ENCODE measurements at regions not wholly inside any gene's neighbourhood (a gene's known extent, or its start where the extent isn't known, plus 50 kb on each side); places are given as distances from the start of the nearest gene placed in this dataset.

DNA sequence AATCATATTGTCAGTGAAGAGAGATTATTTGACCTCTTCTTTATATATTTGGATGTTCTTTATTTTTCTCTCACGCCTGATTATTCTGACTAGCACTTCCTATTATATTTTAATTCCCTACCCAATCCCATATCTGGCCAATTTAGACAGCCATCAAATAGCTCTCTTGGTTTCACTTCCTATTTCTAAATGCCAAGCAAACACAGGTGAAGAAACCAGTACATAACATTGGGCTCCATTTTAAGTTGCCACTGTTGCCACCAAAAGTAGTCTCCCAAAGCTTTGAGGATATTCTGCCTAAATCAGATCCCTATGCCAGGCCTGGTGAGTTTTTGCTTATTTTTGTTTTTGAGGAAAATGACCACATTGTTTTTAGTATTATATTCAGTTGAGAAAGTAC is 547.0 kb downstream of the MBD2 start:
- intact Hi-C loops (cut with DNase I): no loop called here

DNA sequence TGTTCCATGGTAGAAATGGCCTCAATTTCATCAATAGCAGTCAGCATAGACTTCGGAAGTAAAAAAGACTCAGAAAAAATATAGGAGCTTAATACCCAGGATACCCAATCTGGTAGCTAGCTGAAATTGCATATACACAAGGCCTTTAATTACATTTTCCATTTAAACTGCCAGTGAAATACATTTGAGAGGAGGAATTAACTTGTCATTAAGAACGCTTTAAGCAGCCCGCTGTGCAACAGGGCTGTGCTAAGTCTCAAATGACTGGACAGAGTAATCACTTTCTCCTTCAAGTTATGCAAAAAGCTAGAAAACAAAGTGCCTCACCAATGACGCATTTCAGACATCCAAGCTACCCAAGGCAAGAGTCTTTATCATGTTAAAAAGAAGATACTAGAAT is 558.8 kb downstream of the MBD2 start:
- Histone ChIP-seq H3K4me3 (no peak overlapping the region), H3K36me3 (no peaks in the 10 kb centered on the region), H3K27me3 (replicated peaks; ENCODE audit: insufficient read depth) (no peaks in the 10 kb centered on the region), H3K4me1 (replicated peaks) (no peaks in the 10 kb centered on the region), H3K9me3 (no peaks in the 10 kb centered on the region), H3K27ac (no peak overlapping the region)
- DNase-seq (ENCODE audit: low spot score): no peak
- intact Hi-C loops (cut with DNase I): no loop called here
- TF ChIP-seq POLR2AphosphoS5 (IDR thresholded peaks at IDR 0.05) (no peak), POLR2A (IDR thresholded peaks at IDR 0.05) (no peak)
- TF ChIP-seq, protein P1, sequence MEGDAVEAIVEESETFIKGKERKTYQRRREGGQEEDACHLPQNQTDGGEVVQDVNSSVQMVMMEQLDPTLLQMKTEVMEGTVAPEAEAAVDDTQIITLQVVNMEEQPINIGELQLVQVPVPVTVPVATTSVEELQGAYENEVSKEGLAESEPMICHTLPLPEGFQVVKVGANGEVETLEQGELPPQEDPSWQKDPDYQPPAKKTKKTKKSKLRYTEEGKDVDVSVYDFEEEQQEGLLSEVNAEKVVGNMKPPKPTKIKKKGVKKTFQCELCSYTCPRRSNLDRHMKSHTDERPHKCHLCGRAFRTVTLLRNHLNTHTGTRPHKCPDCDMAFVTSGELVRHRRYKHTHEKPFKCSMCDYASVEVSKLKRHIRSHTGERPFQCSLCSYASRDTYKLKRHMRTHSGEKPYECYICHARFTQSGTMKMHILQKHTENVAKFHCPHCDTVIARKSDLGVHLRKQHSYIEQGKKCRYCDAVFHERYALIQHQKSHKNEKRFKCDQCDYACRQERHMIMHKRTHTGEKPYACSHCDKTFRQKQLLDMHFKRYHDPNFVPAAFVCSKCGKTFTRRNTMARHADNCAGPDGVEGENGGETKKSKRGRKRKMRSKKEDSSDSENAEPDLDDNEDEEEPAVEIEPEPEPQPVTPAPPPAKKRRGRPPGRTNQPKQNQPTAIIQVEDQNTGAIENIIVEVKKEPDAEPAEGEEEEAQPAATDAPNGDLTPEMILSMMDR (IDR thresholded peaks at IDR 0.05): no peak
- WGBS: 88% methylated on average over 4 of the region's 4 CpGs

More for the DNA sequence above, 547.0 kb downstream of the MBD2 start:
- Histone ChIP-seq H3K27me3 (replicated peaks; ENCODE audit: insufficient read depth) (no peaks in the 10 kb centered on the region), H3K4me3 (no peak overlapping the region), H3K36me3 (no peaks in the 10 kb centered on the region), H3K4me1 (replicated peaks) (no peaks in the 10 kb centered on the region), H3K9me3 (no peaks in the 10 kb centered on the region), H3K27ac (no peak overlapping the region)
- 89% methylated on average over 1 of the region's 1 CpG for WGBS
- no peak for DNase-seq (ENCODE audit: low spot score)
- TF ChIP-seq POLR2AphosphoS5 (IDR thresholded peaks at IDR 0.05) (no peak), POLR2A (IDR thresholded peaks at IDR 0.05) (no peak)
- TF ChIP-seq, protein P1 (IDR thresholded peaks at IDR 0.05): no peak

DNA sequence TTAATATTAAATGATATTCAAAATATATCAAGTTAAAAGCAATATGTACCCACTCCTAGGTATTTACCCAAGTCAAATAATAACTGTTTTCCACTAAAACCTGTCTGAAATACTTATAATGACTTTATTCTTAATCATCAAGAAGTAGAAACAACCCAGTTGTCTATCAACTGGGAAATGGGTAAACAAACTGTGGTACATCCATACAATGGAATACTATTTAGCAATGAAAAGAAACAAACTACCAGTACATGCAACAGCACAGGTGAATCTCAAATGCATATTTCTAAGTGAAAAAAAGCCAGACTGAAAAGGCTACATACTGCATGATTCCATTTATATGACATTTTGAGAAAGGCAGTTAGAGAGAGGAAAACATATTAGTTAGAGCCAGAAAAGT is 559.9 kb downstream of the MBD2 start:
- DNase-seq (ENCODE audit: low spot score): no peak
- H3K36me3 ChIP-seq: no peaks in the 10 kb centered on the region
- intact Hi-C loops (cut with DNase I): no loop called here
- TF ChIP-seq, protein P1 (IDR thresholded peaks at IDR 0.05): no peak
- TF ChIP-seq POLR2A (IDR thresholded peaks at IDR 0.05) (no peak), POLR2AphosphoS5 (IDR thresholded peaks at IDR 0.05) (no peak)
- no peaks in the 10 kb centered on the region for H3K9me3 ChIP-seq
- H3K4me3 ChIP-seq: no peak overlapping the region
- no peak overlapping the region for H3K27ac ChIP-seq
- H3K4me1 ChIP-seq (replicated peaks): no peaks in the 10 kb centered on the region
- no peaks in the 10 kb centered on the region for H3K27me3 ChIP-seq (replicated peaks; ENCODE audit: insufficient read depth)

DNA sequence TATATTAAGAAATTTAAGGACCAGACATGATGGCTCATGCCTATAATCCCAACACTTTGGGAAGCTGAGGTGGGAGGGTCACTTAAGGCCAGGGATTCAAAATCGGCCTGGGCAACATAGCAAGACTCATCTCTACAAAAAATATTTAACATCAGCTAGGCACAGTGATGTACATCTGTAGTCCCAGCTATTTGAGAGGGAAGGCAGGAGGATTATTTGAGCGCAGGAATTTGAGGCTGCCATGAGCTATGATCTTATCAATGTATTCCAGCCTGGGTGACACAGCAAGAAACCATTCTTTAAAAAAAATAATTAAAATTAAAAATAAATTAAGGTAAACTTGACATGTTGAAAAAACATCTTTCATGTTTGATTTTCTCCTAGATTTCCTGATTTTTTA is 564.2 kb downstream of the MBD2 start:
- Histone ChIP-seq H3K27ac (no peak overlapping the region), H3K4me1 (replicated peaks) (no peaks in the 10 kb centered on the region), H3K4me3 (no peak overlapping the region), H3K27me3 (replicated peaks; ENCODE audit: insufficient read depth) (no peaks in the 10 kb centered on the region), H3K36me3 (no peaks in the 10 kb centered on the region), H3K9me3 (no peaks in the 10 kb centered on the region)
- WGBS: 89% methylated on average over 2 of the region's 2 CpGs
- TF ChIP-seq POLR2A (IDR thresholded peaks at IDR 0.05): no peak
- no peak for TF ChIP-seq POLR2AphosphoS5 (IDR thresholded peaks at IDR 0.05)
- TF ChIP-seq, protein P1 (IDR thresholded peaks at IDR 0.05): no peak
- no peak for DNase-seq (ENCODE audit: low spot score)
- intact Hi-C loops (cut with DNase I): no loop called here

DNA sequence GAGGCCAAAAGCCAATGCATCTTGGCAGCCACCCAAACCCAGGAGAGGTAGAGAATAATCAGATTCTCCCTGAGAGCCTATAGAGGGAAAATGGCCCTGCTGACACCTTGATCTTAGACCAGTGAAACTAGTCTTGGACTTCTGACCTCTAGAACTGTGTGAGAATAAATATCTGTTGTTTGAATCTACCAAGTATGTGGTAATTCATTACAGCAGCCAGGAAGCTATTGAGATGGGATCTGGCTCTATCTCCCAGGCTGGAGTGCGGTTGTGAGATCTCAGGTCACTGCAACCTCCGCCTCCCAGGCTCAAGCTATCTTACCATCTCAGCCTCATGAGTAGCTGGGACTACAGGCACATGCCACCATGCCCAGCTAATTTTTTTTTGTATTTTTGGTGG is 567.2 kb downstream of the MBD2 start:
- Histone ChIP-seq H3K36me3 (no peaks in the 10 kb centered on the region), H3K27me3 (replicated peaks; ENCODE audit: insufficient read depth) (no peaks in the 10 kb centered on the region), H3K4me1 (replicated peaks) (no peaks in the 10 kb centered on the region), H3K9me3 (no peaks in the 10 kb centered on the region), H3K27ac (no peak overlapping the region), H3K4me3 (no peak overlapping the region)
- TF ChIP-seq, protein P1 (IDR thresholded peaks at IDR 0.05): no peak
- TF ChIP-seq POLR2AphosphoS5 (IDR thresholded peaks at IDR 0.05) (no peak), POLR2A (IDR thresholded peaks at IDR 0.05) (no peak)
- 89% methylated on average over 2 of the region's 2 CpGs for WGBS
- intact Hi-C loops (cut with DNase I): no loop called here
- no peak for DNase-seq (ENCODE audit: low spot score)

All from prostate gland (tissue), 2 donors.